SJCRH30 (cell line): ENCODE measurements at regions not wholly inside any gene's neighbourhood (a gene's known extent, or its start where the extent isn't known, plus 50 kb on each side); places are given as distances from the start of the nearest gene placed in this dataset.

Source experiments
- DNase-seq, 2 experiments: peaks; one replicate each; pipeline ENCODE4 v3.0.0-alpha.2; 2015 to 2020
- H3K27ac ChIP-seq: fragments of 250-450 bp; sonication (Bioruptor Pico); 2 replicates; pipeline ENCODE4 v1.5.1; 2020; ENCODE audit warnings: mild to moderate bottlenecking, moderate library complexity
- H3K27me3 ChIP-seq: fragments of 250-450 bp; sonication (Bioruptor Pico); 2 replicates; pipeline ENCODE4 v1.5.1; 2020; ENCODE audit warnings: mild to moderate bottlenecking, moderate library complexity
- H3K36me3 ChIP-seq: fragments of 250-450 bp; sonication (Bioruptor Pico); 2 replicates; pipeline ENCODE4 v1.5.1; 2020; ENCODE audit warnings: mild to moderate bottlenecking, moderate library complexity
- H3K4me1 ChIP-seq: fragments of 250-450 bp; sonication (Bioruptor Pico); 2 replicates; pipeline ENCODE4 v1.5.1; 2020; ENCODE audit warnings: mild to moderate bottlenecking, moderate library complexity
- H3K4me3 ChIP-seq: fragments of 250-450 bp; sonication (Bioruptor Pico); 2 replicates; pipeline ENCODE4 v1.5.1; 2020; ENCODE audit warnings: mild to moderate bottlenecking, moderate library complexity
- H3K9me3 ChIP-seq: fragments of 250-450 bp; sonication (Bioruptor Pico); replicated peaks from 2 replicates; pipeline ENCODE4 v1.5.1; 2020; ENCODE audit warnings: mild to moderate bottlenecking, moderate library complexity

GRCh38 chr5:117286813-117287212 is 712.2 kb upstream of the SEMA6A start:
- DNase-seq, result no peak
- no peaks in the 10 kb centered on the region for H3K27me3 ChIP-seq
- no peaks in the 10 kb centered on the region for H3K36me3 ChIP-seq

DNA sequence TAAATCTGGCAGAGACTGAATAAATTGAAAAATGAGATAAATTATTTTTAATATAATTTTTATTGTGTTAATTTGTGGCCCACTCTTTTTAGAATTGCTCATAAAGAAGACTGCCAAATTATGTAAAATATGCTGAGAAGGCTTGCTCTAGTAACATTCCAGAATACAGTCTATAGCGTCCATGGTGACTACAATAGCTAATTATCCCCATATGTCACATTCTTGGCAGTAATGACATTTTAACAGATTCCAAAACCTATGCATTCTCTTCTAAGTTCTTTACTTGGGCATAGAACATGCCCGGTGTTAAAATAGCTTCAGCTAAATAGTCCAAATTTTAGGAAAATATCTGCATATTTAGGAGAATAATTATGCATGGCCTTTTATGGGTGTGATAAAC is 697.0 kb upstream of the SEMA6A start:
- DNase-seq, result no peak
- H3K4me1 ChIP-seq, result no peaks in the 10 kb centered on the region
- H3K36me3 ChIP-seq, result no peaks in the 10 kb centered on the region
- H3K4me3 ChIP-seq, result no peak overlapping the region
- H3K27ac ChIP-seq, result no peak overlapping the region
- no peaks in the 10 kb centered on the region for H3K9me3 ChIP-seq
- no peaks in the 10 kb centered on the region for H3K27me3 ChIP-seq

More at GRCh38 chr5:117286813-117287212, 712.2 kb upstream of the SEMA6A start:
- H3K27ac ChIP-seq, result no peak overlapping the region
- H3K9me3 ChIP-seq, result no peaks in the 10 kb centered on the region
- H3K4me3 ChIP-seq, result no peak overlapping the region
- H3K4me1 ChIP-seq, result peaks cover 10% of the 10 kb centered on the region; the same call in 1 of the 2 replicates

DNA sequence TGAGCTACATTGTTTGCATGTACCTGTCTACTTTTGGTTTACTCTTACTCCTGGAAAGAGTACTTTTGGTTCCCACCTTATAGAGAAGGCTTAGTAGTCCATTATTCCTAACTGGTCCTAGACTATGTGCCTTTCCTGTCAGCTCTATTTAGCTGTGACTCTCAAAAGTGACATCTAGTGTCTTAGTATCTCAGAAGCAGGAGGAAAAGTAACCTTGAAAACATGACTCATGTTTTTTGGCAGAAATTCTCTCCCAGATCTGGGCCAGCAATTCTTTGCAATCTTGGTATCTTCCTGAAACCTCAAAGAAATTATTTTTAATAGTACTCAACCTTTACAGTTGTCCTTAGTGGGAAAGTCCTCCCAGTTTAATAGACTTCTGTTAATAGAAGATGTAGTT is 691.7 kb upstream of the SEMA6A start:
- Histone ChIP-seq H3K36me3 (no peaks in the 10 kb centered on the region), H3K27ac (no peak overlapping the region), H3K4me3 (no peak overlapping the region), H3K27me3 (no peaks in the 10 kb centered on the region), H3K4me1 (no peaks in the 10 kb centered on the region), H3K9me3 (no peaks in the 10 kb centered on the region; the same call in 1 of the 2 replicates)
- DNase-seq, result no peak

- no peak for DNase-seq
- no peak overlapping the region for H3K4me3 ChIP-seq
- no peaks in the 10 kb centered on the region for H3K36me3 ChIP-seq
- no peaks in the 10 kb centered on the region for H3K27me3 ChIP-seq
- H3K27ac ChIP-seq, result no peak overlapping the region
- no peaks in the 10 kb centered on the region; the same call in 1 of the 2 replicates for H3K9me3 ChIP-seq
- no peaks in the 10 kb centered on the region for H3K4me1 ChIP-seq
Observed at GRCh38 chr5:117263231-117263630, 688.6 kb upstream of the SEMA6A start.

DNA sequence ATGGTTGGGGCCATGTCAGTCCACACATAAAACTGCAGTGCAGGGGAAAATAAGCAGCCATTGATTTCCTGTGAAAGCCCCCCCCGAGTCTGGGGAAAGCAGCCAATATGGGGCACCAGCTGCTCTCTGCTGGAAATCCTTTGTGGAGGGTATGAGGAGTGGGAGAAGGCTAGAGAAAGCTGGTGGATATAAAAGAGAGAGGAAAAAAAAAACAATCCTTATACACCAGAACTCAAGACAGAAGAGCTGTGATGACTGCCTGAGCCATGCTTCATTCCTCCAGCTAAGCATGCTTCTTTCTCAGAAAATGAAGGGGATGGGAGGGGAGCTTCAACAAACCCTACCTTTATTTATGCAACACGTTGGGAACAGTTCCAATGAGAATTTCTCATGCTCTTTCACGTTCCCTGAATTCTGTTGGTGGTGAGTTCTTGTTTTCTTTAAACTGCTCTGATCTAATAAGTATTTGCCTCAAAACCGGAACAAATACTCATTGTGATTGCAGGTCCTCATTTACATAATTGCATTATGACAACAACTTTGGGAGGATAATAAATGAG is 688.0 kb upstream of the SEMA6A start:
- H3K27me3 ChIP-seq, result no peaks in the 10 kb centered on the region
- DNase-seq, result no peak
- H3K4me1 ChIP-seq, result no peaks in the 10 kb centered on the region
- no peaks in the 10 kb centered on the region for H3K36me3 ChIP-seq
- H3K9me3 ChIP-seq, result no peaks in the 10 kb centered on the region; the same call in 1 of the 2 replicates
- H3K4me3 ChIP-seq, result no peak overlapping the region
- H3K27ac ChIP-seq, result no peak overlapping the region

GRCh38 chr5:117261948-117262571 is 687.4 kb upstream of the SEMA6A start:
- Histone ChIP-seq H3K27ac (no peak overlapping the region), H3K4me3 (no peak overlapping the region), H3K4me1 (no peaks in the 10 kb centered on the region), H3K36me3 (no peaks in the 10 kb centered on the region), H3K9me3 (no peaks in the 10 kb centered on the region; the same call in 1 of the 2 replicates), H3K27me3 (no peaks in the 10 kb centered on the region)
- no peak for DNase-seq

DNA sequence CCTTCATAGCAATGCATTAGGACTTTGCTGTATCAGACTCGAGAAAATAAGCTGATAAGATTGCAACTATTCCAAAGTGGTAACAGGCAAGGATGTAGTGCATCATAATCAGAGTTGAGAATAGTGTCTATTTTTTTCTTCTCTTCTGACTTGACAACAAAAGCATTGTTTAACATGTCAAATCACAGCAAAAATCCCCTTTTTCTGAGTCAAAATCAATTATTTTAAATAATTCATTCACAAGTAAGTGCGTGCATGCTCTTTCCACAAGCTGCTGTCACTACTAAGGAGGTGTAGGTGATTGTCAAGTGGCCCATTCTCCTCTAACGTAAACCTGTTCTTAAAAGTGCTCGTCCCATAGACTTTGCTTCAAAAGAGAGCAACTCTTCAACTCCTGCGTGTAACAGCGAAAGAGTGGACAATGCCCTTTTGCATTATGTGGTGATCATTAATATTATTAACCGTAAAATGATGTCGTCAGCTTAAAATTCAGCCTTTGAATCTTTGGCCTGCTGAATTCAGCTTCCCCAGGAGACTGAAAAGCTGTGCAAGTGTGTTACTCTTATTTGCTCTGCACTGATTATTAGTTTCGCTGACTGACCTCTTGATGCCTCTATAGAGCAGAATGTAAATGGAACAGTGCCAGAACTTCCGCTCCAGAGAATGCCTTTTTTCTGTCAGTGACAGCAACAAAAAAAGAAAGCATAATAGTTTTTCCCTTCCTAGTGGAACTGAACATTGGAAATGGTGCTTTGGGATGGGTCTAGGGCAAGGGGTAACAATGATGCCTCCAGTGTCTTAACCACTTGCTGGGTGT is 680.8 kb upstream of the SEMA6A start:
- H3K4me1 ChIP-seq, result 0 out of 2 replicates have a peak, but pooled peaks cover 5% of the 10 kb centered on the region
- no peak for DNase-seq
- no peaks in the 10 kb centered on the region for H3K9me3 ChIP-seq
- no peaks in the 10 kb centered on the region for H3K27me3 ChIP-seq
- no peak overlapping the region for H3K27ac ChIP-seq
- no peak overlapping the region for H3K4me3 ChIP-seq
- no peaks in the 10 kb centered on the region for H3K36me3 ChIP-seq

GRCh38 chr5:117252566-117252965 is 677.9 kb upstream of the SEMA6A start:
- no peak for DNase-seq
- Histone ChIP-seq H3K27ac (no peak overlapping the region), H3K4me1 (0 out of 2 replicates have a peak, but pooled peaks cover 5% of the 10 kb centered on the region), H3K36me3 (no peaks in the 10 kb centered on the region), H3K27me3 (no peaks in the 10 kb centered on the region), H3K9me3 (no peaks in the 10 kb centered on the region), H3K4me3 (no peak overlapping the region)

DNA sequence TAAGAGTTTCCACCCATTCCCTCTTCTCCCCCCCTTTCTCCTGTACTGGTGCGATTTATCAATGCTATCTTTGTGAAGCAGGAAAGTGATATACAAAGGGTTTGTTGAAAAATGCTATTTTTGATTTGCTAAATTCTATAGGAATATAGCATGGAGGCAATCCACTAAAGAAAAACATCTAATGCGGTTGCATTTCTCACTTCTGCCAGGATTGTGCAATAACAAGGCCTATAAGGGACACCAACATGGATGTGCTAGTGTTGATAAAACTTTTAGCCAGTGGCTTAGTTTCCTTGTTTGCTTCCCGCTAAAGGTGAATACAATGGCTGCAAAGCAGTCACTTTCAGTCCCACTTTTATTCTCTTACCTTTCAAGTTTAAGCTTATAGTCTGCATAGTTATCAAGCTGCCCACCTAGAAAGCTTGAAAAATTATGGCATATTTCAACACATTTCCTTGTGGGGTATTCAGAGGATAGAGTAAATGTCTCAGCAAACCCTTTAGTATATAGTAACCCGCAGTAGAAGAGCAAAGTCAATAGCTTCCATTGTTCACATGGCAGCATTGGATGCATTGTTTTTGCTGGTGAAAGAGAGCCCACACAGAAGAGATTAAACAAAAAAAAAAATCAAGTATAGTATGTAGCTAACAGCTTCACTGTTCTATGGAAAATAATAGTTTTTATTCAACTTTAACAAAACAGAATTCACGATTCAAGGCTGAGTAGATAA is 674.6 kb upstream of the SEMA6A start:
- Histone ChIP-seq H3K36me3 (no peaks in the 10 kb centered on the region), H3K4me1 (no peaks in the 10 kb centered on the region), H3K9me3 (no peaks in the 10 kb centered on the region), H3K27me3 (no peaks in the 10 kb centered on the region), H3K4me3 (no peak overlapping the region), H3K27ac (no peak overlapping the region)
- no peak for DNase-seq

DNA sequence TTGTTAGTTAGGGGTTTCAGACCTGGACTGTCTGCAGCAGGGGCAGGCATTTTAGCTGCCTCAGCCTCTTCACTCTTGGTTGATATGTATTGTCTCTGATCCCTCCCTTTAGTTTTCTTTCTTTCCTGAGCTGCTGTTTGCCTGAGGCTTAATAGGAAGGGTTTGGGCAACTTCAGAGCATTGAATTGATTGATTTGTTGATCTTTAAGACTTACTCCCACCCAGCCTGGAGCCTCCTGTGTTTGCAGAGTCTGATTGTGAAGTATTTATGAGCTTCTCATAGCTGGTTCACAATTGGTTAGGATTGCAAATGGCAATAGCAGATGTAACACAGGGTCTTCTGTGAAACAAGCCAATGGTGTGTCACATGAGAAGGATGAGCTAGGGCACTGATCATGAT is 671.8 kb upstream of the SEMA6A start:
- no peak for DNase-seq
- Histone ChIP-seq H3K4me3 (no peak overlapping the region), H3K27ac (no peak overlapping the region), H3K9me3 (no peaks in the 10 kb centered on the region), H3K27me3 (no peaks in the 10 kb centered on the region), H3K36me3 (no peaks in the 10 kb centered on the region), H3K4me1 (no peaks in the 10 kb centered on the region)

DNA sequence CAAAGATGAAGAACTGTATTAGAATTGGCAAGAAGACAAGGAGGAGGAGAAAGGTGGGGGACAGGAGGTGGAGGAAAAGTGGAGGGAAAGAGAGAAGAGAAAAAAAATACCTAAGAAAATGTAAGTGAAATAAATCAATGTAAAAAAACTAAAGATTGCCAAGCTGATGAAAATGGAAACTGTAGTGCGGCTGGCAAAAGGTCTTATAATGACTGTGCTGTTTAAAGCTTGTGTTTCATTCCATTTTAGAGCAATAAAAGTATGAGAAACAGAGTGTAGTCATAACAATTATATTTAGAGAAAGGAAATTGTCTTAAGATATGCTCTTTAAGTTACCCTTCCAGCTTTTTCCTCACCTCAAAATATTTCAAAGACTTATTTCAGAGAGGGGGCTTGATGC is 670.5 kb upstream of the SEMA6A start:
- H3K27ac ChIP-seq, result no peak overlapping the region

GRCh38 chr5:117242028-117242427 is 667.4 kb upstream of the SEMA6A start:
- no peak for DNase-seq
- H3K4me1 ChIP-seq, result no peaks in the 10 kb centered on the region

More for the DNA sequence above, 670.5 kb upstream of the SEMA6A start:
- Histone ChIP-seq H3K27me3 (no peaks in the 10 kb centered on the region), H3K4me1 (no peaks in the 10 kb centered on the region), H3K4me3 (no peak overlapping the region), H3K36me3 (no peaks in the 10 kb centered on the region), H3K9me3 (no peaks in the 10 kb centered on the region)
- no peak for DNase-seq

GRCh38 chr5:117236941-117237340 is 662.3 kb upstream of the SEMA6A start:
- Histone ChIP-seq H3K27ac (no peak overlapping the region), H3K9me3 (no peaks in the 10 kb centered on the region), H3K4me3 (no peak overlapping the region), H3K27me3 (no peaks in the 10 kb centered on the region), H3K36me3 (no peaks in the 10 kb centered on the region), H3K4me1 (no peaks in the 10 kb centered on the region)
- no peak for DNase-seq

More at GRCh38 chr5:117242028-117242427, 667.4 kb upstream of the SEMA6A start:
- no peaks in the 10 kb centered on the region for H3K36me3 ChIP-seq
- no peaks in the 10 kb centered on the region for H3K27me3 ChIP-seq
- H3K27ac ChIP-seq, result no peak overlapping the region
- H3K4me3 ChIP-seq, result no peak overlapping the region
- H3K9me3 ChIP-seq, result no peaks in the 10 kb centered on the region

- DNase-seq, result no peak
- Histone ChIP-seq H3K4me3 (no peak overlapping the region), H3K27me3 (no peaks in the 10 kb centered on the region), H3K9me3 (no peaks in the 10 kb centered on the region), H3K4me1 (no peaks in the 10 kb centered on the region), H3K27ac (no peak overlapping the region), H3K36me3 (no peaks in the 10 kb centered on the region)
Observed at GRCh38 chr5:117235786-117236185, 661.2 kb upstream of the SEMA6A start.

GRCh38 chr5:117230375-117230774 is 655.8 kb upstream of the SEMA6A start:
- DNase-seq, result no peak
- Histone ChIP-seq H3K36me3 (no peaks in the 10 kb centered on the region), H3K9me3 (no peaks in the 10 kb centered on the region), H3K4me1 (no peaks in the 10 kb centered on the region), H3K27ac (no peak overlapping the region), H3K4me3 (no peak overlapping the region), H3K27me3 (no peaks in the 10 kb centered on the region)
